ENCODE measurements at regions not wholly inside any gene's neighbourhood (a gene's known extent, or its start where the extent isn't known, plus 50 kb on each side); places are given as distances from the start of the nearest gene placed in this dataset.

GRCh38 chr20:12763406-12763805 lies 245.4 kb upstream of the SPTLC3 start:
- no peak for TF ChIP-seq EZH2phosphoT487 (IDR thresholded peaks at IDR 0.05; ENCODE audit: borderline replicate concordance, low read length)
- no peak for TF ChIP-seq CTCF (IDR thresholded peaks at IDR 0.05; ENCODE audit: low read depth, low read length, poor library complexity, severe bottlenecking)

Data from DOHH2 (cell line).